Coronary artery (tissue), 2 donors: ENCODE measurements at regions not wholly inside any gene's neighbourhood (a gene's known extent, or its start where the extent isn't known, plus 50 kb on each side); places are given as distances from the start of the nearest gene placed in this dataset.
"Not testable (repeated sequence)": the region's sequence is repeated elsewhere in the genome, so short reads cannot be mapped to it uniquely, and the experiment has no call there.

Experiments
- DNase-seq: peaks from one replicate; pipeline ENCODE4 v3.0.0-alpha.2; 2017; ENCODE audit warnings: low spot score
- H3K27ac ChIP-seq, 2 donors: fragments of 200-600 bp; sonication (generic); one replicate each; pipeline ENCODE4 v1.5.1; 2016 to 2019
- H3K4me3 ChIP-seq: fragments of 200-600 bp; sonication (generic); 2 replicates; pipeline ENCODE4 v1.5.1; 2016; ENCODE audit warnings: mild to moderate bottlenecking, moderate library complexity
- CTCF ChIP-seq: fragments of 200-600 bp; sonication (generic); IDR thresholded peaks from one replicate; pipeline ENCODE4 v1.5.1; 2019; ENCODE audit warnings: antibody characterized with exemption

GRCh38 chr17:51463353-51463752 lies 203.0 kb downstream of the UTP18 start:
- no peak for TF ChIP-seq CTCF
- Histone ChIP-seq H3K4me3 (no peak overlapping the region), H3K27ac (no peak overlapping the region)
- DNase-seq = no peak

GRCh38 chr17:51467336-51467735 lies 207.0 kb downstream of the UTP18 start:
- no peak overlapping the region for H3K27ac ChIP-seq
- no peak overlapping the region for H3K4me3 ChIP-seq
- TF ChIP-seq CTCF = no peak
- DNase-seq = no peak

- Histone ChIP-seq H3K27ac (no peak overlapping the region), H3K4me3 (no peak overlapping the region)
- DNase-seq = no peak
- TF ChIP-seq CTCF = no peak
These were observed 212.4 kb downstream of the UTP18 start for GRCh38 chr17:51472670-51473205.

GRCh38 chr17:51474764-51475163 lies 214.4 kb downstream of the UTP18 start:
- DNase-seq = no peak
- Histone ChIP-seq H3K27ac (no peak overlapping the region), H3K4me3 (no peak overlapping the region)
- no peak for TF ChIP-seq CTCF

- TF ChIP-seq CTCF = no peak
- no peak for DNase-seq
- no peak overlapping the region for H3K4me3 ChIP-seq
- no peak overlapping the region for H3K27ac ChIP-seq
These were observed 215.4 kb downstream of the UTP18 start for GRCh38 chr17:51475730-51476129.

GRCh38 chr17:51479303-51479702 lies 219.0 kb downstream of the UTP18 start:
- no peak overlapping the region for H3K4me3 ChIP-seq
- no peak for TF ChIP-seq CTCF

GRCh38 chr17:51481370-51481769 lies 221.0 kb downstream of the UTP18 start:
- Histone ChIP-seq H3K27ac (no peak overlapping the region), H3K4me3 (no peak overlapping the region)
- no peak for DNase-seq
- no peak for TF ChIP-seq CTCF

More at GRCh38 chr17:51479303-51479702, 219.0 kb downstream of the UTP18 start:
- no peak overlapping the region for H3K27ac ChIP-seq
- no peak for DNase-seq

- not testable (repeated sequence) for H3K4me3 ChIP-seq, H3K27ac ChIP-seq, DNase-seq
These were observed 221.9 kb downstream of the UTP18 start for GRCh38 chr17:51482248-51482647.
